HG03439 (cell line): ENCODE measurements at regions not wholly inside any gene's neighbourhood (a gene's known extent, or its start where the extent isn't known, plus 50 kb on each side); places are given as distances from the start of the nearest gene placed in this dataset.
"Not testable (repeated sequence)": the region's sequence is repeated elsewhere in the genome, so short reads cannot be mapped to it uniquely, and the experiment has no call there.

ENCODE experiments used
- ATAC-seq: cut with Tn5 transposase; IDR thresholded peaks from one replicate; pipeline ENCODE4 v1.9.1; 2021; ENCODE audit warnings: mild to moderate bottlenecking, moderate library complexity; ENCODE audit not compliant: unreplicated experiment

- ATAC-seq: no peak
These were observed 267.3 kb downstream of the LTN1 start for GRCh38 chr21:28725396-28725795.

- ATAC-seq: no peak
These were observed 269.0 kb downstream of the LTN1 start for GRCh38 chr21:28723646-28724045.

GRCh38 chr21:28719723-28720122, 273.0 kb downstream of the LTN1 start:
- no peak for ATAC-seq

- no peak for ATAC-seq
These were observed 277.8 kb downstream of the LTN1 start for GRCh38 chr21:28714777-28715464.

GRCh38 chr21:28712411-28712810, 280.3 kb downstream of the LTN1 start:
- ATAC-seq: no peak

- no peak for ATAC-seq
These were observed 287.1 kb downstream of the LTN1 start for GRCh38 chr21:28705616-28706015.

GRCh38 chr21:28704746-28705145, 287.9 kb downstream of the LTN1 start:
- ATAC-seq: no peak

- no peak for ATAC-seq
These were observed 288.8 kb downstream of the LTN1 start for GRCh38 chr21:28703861-28704260.

- no peak for ATAC-seq
These were observed 292.9 kb downstream of the LTN1 start for GRCh38 chr21:28699596-28700259.

GRCh38 chr21:28699186-28699585, 293.5 kb downstream of the LTN1 start:
- ATAC-seq: no peak

GRCh38 chr21:28696844-28697410, 295.8 kb downstream of the LTN1 start:
- ATAC-seq: no peak

GRCh38 chr21:28693476-28693875, 299.2 kb downstream of the LTN1 start:
- ATAC-seq: no peak

GRCh38 chr21:28690196-28690595, 302.5 kb downstream of the LTN1 start:
- no peak for ATAC-seq

GRCh38 chr21:28688381-28688780, 304.3 kb downstream of the LTN1 start:
- ATAC-seq: no peak

- no peak for ATAC-seq
These were observed 305.1 kb downstream of the LTN1 start for GRCh38 chr21:28687586-28687985.

GRCh38 chr21:28683982-28684752, 308.5 kb downstream of the LTN1 start:
- ATAC-seq: no peak

- not testable (repeated sequence) for ATAC-seq
These were observed 309.8 kb downstream of the LTN1 start for GRCh38 chr21:28682884-28683283.

GRCh38 chr21:28677096-28677495, 315.6 kb downstream of the LTN1 start:
- ATAC-seq: not testable (repeated sequence)

- ATAC-seq: no peak
These were observed 317.2 kb downstream of the LTN1 start for GRCh38 chr21:28675331-28676041.

GRCh38 chr21:28674763-28675162, 317.9 kb downstream of the LTN1 start:
- no peak for ATAC-seq
